ENCODE measurements at regions not wholly inside any gene's neighbourhood (a gene's known extent, or its start where the extent isn't known, plus 50 kb on each side); places are given as distances from the start of the nearest gene placed in this dataset.

GRCh38 chr2:236918545-236918944 lies 167.1 kb upstream of the COPS8 start:
- TF ChIP-seq CTCF (IDR thresholded peaks at IDR 0.05), result no peak
- no peak for TF ChIP-seq POLR2A (IDR thresholded peaks at IDR 0.05)

Measured in body of pancreas (tissue), 4 donors.